ENCODE measurements at regions not wholly inside any gene's neighbourhood (a gene's known extent, or its start where the extent isn't known, plus 50 kb on each side); places are given as distances from the start of the nearest gene placed in this dataset.

- TF ChIP-seq POLR2AphosphoS5 (IDR thresholded peaks at IDR 0.05; ENCODE audit: low read depth, low read length) (no peak), POLR2A (IDR thresholded peaks at IDR 0.05; ENCODE audit: low read depth, low read length) (no peak), TAF1 (IDR thresholded peaks at IDR 0.05; ENCODE audit: borderline replicate concordance, low read depth, low read length) (no peak)
These were observed 134.4 kb downstream of the ENC1 start for GRCh38 chr5:74506119-74506518.
